ENCODE measurements at regions not wholly inside any gene's neighbourhood (a gene's known extent, or its start where the extent isn't known, plus 50 kb on each side); places are given as distances from the start of the nearest gene placed in this dataset.

GRCh38 chr4:19368800-19369199 is 882.9 kb upstream of the SLIT2 start:
- no peak for TF ChIP-seq CTCF (IDR thresholded peaks at IDR 0.05)
- TF ChIP-seq EP300 (IDR thresholded peaks at IDR 0.05), result no peak

Measured in sigmoid colon (tissue), 4 donors.